AML-193 (cell line): ENCODE measurements at regions not wholly inside any gene's neighbourhood (a gene's known extent, or its start where the extent isn't known, plus 50 kb on each side); places are given as distances from the start of the nearest gene placed in this dataset.
"Not testable (repeated sequence)": the region's sequence is repeated elsewhere in the genome, so short reads cannot be mapped to it uniquely, and the experiment has no call there.

Experiments used
- DNase-seq, 2 experiments: peaks; one replicate each; lab custom pipeline; 2025; lab: John Stamatoyannopoulos, UW

DNA sequence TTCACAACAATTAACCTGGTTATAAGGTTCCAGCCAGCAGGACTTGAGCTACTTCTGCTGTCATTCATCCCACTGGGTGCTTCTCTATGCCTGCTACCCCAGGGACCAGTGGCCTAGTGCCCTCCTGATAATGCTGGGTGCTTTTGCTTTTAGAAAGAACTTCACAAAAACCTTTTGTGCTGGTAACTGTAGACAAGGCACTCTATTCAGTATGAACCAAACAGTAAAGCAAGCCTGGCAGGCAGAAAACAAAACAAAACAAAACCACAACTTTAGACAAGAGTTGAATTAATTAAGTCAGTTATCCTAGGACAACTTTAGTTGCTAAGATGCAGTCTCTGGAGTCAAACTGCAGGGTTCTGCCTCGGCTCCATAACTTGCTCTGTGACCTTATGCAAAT lies 61.9 kb upstream of the ADGRL2 start:
- DNase-seq: no peak

DNA sequence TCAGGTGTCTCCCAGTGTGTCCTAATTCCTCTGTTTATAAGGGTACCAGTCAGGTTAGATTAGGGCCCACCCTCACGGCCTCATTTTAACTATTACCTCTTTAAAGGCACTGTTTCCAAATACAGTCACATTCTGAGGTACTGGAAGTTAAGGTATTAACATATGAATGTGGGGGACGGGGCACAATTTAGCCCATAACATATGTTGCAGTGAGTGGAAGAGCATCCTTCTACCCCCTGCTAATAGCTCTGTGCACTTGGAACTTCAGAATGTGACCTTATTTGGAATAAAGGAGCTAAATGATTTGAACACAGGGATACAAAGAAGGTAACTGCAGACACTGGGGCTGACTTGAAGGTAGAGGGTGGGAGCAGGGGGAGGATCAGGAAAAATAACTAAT lies 67.3 kb upstream of the ADGRL2 start:
- DNase-seq: no peak

DNA sequence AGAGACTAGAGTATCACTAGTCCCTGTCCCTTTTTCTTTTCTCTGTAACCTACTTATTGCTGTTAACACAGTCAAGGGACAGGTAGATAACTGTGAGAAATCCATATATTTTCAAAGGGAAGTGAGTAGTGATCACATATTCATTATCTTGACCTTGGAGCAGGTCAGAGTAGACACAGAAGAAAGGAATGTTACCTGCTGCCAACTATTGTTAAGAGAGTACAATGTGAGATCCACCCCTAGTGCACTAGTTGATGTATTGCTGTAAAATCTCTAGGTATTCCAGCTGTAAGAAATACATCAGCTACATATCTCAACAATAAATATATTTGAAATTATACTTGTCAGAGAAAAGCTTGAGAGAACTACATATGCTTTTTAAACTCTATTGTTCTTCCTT lies 68.7 kb upstream of the ADGRL2 start:
- DNase-seq: no peak

DNA sequence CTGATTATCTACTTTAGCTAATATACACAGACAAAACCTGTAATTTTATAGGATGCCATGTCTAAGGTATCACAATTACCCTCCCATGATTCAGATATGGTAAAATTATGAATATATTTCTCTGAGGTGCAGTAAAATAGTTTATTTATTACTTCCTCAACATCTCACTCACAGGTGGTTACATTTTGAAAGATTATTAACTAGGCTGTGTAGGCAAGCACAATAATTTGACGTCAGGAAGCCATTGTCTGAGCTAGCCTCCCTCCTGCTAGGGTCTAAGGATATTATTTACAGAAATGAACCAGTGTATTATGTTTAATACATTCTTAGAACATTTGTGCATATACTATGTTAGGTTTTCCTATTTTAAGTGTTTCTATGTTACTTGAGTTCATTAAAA lies 69.9 kb upstream of the ADGRL2 start:
- DNase-seq: no peak

DNA sequence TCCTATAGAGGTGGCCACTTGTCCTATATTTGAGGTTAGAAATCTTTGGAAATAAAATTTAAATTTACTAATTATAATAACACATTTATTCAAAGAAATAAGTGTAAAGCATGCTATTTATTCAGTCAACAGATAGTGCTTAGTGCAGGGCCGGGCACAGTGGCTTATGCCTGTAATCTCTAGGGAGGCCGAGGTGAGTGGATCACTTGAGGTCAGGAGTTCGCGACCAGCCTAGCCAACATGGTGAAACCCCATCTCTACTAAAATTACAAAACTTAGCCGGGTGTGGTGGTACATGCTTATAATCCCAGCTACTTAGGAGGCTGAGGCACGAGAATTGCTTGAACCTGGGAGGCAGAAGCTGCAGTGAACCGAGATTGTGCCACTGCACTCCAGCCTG lies 70.4 kb upstream of the ADGRL2 start:
- not testable (repeated sequence) for DNase-seq

DNA sequence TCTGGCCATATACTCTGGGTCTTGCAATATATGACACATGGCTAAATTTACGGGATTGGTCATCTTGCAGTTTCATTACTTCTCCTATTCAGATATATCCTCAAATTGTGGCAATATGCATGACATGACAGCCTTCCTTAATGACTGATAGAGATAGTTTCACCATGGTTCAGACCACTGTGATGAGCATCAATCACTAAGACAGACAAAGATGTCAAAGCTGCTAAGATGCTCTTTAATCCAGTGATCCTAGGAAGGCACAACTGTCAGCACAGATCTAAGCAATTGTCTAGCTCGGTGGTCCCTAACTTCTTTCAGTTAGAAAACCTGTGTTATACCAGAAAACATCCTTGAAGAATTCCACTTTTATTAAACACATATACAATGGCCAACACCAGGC lies 70.9 kb upstream of the ADGRL2 start:
- DNase-seq: no peak

DNA sequence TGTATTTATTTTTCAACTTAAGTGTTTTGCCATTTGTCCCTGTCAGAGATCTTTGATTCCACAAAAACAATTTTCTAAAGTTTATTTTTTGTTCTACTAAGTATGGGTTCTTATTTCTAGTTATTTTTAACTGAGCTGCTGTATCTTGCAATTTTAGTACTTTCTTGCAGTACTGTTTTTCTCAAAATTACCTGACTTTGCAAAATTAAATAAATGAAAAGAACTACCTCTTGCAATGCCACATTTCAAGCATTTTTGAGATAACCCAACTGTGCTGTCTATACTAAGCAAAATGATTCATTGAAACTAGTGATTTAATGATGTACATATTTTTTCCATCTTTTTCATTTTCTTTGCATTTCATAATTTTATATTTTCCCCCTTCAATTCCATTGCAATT lies 71.5 kb upstream of the ADGRL2 start:
- DNase-seq: no peak

DNA sequence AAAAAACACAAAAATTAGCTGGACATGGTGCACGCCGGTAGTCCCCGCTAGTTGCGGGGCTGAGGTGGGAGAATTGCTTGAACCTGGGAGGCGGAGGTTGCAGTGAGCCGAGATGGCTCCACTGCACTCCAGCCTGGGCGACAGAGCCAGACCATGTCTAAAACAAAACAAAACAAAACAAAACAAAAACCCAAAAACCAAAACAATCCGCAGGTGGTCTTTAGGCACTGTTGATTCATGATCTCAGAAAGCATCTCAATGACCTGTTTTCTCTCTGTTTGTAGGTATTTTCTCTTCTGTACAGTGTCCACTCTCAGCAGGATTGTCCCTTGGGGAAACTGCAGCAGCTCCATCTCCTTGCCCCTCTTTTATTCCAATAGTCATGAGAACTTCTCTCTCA lies 74.9 kb upstream of the ADGRL2 start:
- no peak for DNase-seq

DNA sequence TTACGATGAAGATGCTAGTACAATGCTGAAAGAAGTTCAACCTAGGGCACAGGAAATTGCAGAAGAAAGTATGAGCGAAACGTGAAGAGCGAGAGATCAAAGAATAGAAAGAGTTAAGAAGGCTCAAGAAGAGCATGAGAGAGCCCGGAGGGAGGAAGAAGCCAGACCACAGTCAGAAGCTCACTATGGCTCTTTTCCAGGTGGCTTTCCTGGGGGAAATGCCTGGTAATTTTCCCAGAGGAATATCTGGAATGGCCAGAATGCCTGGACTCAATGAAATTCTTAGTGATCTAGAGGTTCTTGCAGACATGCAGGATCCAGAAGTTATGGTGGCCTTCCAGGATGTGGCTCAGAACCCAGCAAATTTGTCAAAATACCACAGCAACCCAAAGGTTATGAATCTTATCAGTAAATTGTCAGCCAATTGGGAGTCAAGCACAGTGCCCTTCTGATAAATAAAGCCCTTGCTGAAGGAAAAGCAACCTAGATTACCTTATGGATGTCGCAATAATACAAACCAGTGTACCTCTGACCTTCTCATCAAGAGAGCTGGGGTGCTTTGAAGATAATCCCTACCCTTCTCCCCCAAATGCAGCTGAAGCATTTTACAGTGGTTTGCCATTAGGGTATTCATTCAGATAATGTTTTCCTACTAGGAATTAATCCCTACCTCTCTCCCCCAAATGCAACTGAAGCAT lies 78.0 kb upstream of the ADGRL2 start:
- DNase-seq: not testable (repeated sequence)

DNA sequence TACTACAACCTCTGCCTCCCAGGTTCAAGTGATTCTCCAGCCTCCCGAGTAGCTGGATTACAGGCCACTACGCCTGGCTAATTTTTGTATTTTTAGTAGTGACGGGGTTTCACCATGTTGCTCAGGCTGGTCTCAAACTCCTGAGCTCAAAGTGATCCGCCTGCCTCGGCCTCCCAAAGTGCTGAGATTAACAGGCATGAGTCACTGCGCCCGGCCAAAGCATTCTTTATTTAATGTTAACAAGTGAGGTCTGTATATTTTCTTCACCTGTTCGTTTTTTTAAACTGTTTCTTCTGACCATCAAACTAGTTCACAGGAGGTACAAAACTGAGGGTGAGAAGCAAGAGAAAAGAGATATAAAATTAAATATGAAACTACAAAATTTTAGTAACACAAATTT lies 80.5 kb upstream of the ADGRL2 start:
- not testable (repeated sequence) for DNase-seq

DNA sequence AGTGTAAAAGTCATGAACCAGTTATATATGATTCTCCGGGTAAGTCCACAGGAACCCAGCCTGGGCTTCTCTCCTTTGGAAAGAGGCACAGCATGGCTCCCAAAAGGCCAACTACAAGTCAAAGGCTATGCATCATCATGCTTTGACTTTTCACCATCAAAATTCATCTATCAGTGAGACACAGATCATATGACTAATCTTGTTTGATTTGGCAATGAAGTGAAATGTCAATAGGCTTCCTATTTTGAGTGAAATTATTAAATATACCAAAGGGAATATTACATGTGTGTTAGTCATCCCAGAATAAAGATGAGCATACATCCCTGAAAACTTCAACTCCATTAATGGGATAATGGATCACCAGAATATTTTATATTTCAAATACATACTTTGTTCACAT lies 83.5 kb upstream of the ADGRL2 start:
- DNase-seq: no peak

DNA sequence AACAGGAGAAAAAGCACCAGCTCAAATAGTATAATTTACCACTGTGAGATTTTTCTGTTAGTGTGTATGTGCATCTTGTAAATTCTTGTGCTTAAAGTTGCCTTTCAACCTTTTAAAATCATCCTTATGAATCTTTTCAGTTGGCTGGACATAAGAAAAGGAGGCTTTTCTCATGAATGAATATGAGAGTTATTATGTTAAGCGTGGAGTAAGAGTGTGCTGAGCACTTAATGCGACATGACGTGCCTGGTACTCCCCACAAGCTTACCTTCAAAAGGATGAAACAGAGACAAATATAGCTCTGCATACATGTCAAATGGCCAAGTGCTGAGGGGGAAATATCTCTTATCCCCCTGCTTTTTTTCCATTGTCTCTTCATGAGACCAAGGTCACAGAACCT lies 85.3 kb upstream of the ADGRL2 start:
- DNase-seq: no peak

DNA sequence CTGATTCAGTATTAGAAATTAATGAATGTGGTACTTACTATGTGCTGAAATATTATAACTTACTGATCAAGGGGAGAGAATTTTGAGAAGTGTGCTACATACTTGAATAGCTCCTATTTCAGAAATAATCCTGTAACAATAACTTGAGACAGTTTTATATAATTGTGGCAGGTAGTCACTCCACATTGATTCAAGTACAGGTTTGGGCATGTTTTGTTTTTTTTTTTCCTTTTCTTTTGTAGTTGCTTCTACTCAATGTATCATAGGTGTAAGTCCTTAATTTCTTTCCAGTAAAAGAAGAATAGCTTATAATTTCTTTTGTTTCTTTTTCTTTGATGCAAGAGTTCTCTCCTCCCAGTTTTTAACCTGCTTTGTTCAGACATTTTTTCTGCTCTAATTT lies 86.1 kb upstream of the ADGRL2 start:
- no peak for DNase-seq

DNA sequence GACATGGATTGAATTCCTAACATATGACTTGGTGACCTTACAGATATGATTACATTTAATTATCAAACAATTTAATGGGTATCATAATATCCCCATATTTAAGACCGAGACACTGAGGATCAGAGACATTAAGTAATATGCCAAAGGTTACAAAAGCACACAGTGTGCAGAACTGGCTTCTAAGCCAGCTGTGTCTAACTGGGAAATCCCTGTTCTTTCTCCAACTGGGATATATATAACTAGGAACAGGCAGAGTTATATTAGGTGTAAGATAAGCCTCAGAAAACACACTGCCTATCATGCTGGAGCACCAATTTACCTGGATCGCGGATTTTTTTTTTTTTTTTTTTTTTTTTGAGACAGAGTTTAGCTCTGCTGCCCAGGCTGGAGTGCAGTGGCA lies 88.3 kb upstream of the ADGRL2 start:
- DNase-seq: no peak

DNA sequence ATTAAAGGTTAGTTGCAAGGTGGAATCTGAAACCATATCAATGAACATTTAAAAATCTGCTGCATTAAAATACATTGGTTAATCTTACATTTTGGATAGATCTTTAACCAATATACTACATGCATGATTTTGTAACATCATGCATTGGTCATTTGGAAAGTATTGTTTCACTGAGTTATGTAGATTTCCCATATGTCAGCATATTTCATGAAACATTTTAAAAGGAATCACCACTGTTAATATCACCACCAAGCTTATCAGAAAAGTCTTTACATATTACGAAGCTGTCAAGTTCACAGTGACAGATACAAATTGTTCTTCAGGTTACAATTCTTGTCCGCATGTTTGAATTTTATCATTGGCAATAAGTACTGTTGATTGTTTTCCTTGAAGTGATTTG lies 89.9 kb upstream of the ADGRL2 start:
- DNase-seq: no peak

DNA sequence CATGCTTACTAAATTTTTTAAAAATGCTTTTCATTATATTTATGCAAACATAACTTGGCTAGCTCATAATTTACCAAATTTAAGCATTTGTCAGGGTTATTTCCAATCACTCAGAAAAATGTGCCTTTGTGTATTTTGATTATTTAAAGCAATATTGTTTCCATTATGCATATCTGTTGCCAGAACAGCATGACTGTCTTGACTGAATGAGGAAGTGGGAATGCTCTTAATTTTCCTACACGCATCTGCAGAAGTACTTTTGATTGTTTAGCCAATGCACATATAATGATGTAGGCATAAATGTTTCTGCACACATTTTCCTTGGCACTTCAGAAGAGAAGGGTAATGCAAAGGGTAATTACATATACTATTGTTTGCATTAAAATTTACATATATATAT lies 92.5 kb upstream of the ADGRL2 start:
- no peak for DNase-seq

DNA sequence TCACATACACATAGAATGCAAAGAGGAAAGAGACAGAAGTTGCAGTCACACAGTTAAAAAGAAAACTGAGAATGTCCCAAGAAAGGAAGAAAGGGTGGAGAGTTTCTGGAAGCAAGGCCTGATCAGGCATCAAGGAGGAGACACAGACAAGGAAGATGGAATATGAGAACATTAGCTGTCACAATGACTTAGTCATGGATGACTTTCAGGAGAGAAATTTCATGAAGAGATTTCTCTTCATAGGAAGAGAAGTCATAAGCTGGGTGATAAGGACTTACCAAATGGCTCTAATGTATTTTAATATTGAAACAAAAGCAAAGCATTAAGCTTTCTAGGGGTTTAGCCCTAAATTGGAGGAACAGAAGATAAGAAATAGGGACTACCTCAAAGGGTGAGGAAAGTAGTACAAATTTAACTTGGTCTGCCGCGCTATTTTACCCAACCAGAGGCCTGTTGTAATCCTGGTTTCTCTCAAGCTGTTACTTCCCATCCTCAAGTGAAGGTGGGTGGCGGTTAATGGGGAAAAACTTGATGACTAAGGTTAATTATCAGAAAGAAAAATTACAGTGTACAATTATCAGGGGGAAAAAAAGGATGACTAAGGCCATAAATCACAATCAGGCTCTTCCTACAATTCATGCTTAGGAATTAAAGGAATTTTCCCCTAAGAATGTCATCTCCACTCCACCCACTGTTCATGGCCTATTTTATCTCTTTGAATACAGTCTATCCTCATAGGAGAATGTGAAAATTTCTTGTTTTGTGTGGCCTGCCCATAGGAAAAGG lies 93.9 kb upstream of the ADGRL2 start:
- DNase-seq: no peak

DNA sequence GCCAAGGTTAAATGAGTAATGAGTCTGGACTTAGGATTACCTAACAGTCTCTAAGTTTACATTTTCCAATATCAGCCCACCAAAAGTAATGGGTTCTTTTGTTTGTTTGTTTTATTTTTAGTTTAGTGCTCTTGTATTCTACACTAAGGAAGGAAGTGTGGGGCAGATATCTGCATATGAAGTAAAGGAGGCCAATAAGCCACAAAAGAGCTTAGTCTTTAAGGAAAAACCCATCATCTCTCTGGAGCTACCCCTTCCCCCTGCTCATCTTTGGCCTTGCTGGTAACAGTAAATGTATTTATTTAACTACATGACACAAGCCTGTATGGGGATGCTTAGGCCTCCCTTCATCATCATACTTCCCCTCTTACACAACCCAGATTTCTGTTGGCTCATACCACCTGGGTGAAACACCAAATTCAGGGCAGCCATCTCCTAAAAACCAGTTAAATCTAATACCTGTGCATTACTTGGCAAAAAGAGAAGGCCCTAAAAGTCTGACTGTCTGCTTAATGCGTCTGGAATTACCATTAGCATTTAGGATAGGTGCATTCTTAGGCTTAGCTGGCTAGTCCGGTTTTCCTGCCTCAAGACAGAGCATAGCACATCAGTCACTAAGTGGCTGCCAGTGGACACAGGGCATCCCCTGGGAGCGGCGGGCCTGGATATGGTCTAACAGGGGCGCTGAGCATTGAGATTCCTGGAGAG lies 96.8 kb upstream of the ADGRL2 start:
- no peak for DNase-seq

DNA sequence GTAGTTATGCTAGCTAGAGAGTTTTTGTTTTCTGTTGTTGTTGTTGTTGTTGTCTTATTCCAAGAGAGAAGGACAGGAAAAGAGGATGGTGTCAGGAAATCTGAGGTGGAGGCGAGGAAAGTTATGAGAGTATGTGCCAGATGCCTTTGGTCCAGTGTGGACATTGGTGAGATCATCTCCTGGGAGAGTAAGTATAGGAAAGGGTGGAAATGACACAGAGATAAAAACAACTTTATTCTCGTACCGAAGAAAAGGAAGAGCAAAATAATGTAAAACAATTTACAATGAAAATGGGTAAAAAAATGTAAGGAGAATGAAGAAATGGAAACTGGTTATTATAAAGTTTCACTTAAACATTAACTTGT lies 97.4 kb upstream of the ADGRL2 start:
- DNase-seq: no peak

DNA sequence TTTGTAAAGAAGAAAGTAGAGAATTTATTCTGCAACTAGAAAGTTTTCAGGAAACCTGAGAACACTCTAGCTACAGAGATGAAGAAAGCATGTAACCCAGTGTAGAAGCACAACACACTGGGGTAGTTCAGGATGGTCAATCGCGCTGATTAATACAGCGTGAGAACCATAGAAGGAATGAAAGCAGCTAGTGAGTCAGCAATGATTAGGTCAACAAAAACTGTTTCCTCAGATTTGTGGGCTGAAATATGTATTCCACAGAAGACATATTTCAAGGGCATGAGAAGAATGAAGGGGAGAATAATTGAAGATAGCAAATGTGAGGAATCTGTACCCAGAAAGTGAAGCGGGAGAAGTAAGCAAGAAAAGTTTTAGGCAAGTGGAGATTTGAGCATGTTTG lies 97.8 kb upstream of the ADGRL2 start:
- DNase-seq: no peak

DNA sequence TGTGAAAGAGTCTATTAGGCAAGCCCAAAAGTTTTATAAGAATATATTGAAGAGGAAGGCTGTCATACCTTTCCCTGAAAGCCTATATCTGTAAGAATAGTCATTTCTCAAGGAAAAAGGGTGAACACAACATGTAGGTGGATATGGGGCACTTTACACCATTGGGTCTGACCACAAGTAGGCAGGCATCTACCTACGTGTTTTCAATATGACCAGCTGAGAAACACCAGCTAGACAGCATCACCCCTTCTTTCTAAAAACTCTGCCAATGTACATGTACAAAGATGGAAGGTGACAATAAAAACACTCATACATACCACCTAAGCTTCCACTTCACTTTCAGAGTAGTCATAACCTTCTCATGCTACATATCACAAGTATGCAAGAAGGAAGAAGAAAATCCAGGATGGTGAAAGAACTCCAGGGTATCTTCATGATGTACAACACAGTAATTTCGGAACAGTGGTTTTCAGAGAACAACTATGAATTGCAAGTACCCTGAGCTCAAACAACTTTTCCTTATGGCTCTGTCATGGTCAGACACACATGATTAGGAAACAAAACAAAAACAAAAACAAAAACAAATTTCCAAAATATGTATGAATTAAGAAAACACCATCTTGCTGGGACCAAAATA lies 98.5 kb upstream of the ADGRL2 start:
- no peak for DNase-seq

DNA sequence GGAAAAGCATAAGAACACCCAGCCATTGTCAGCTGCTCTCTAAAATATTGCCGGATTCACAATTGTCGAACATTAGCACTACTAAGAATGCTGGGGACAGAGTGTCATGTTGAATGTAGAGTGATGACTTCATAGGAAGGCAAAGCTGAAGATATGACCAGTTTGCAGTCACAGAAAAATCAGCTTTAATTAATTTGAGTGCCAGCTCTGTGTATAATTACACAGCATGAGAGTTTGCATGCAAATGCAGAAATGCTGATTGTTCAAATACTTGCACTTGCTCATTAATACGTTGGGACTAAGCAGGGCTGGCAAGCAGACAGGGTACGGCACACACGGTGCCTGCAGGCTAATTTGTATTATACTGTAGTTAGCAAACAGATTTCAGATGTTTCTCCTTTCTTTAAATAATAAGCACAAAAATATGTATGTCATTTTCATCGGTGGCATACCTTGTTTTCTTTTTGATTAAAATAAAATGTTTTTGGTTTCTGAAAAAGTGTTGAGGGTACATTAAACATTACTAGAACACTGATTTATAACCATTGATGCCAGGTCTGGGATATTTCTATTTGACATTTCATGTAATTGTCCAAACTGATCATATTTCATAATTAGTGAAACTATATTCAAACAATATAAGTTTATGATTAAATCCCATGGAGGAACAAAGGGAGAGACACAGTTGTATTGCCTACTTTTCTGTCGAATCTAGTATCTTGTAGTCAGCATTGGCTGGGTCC lies 99.8 kb upstream of the ADGRL2 start:
- DNase-seq: no peak
